ENCODE measurements at regions not wholly inside any gene's neighbourhood (a gene's known extent, or its start where the extent isn't known, plus 50 kb on each side); places are given as distances from the start of the nearest gene placed in this dataset.
"Not testable (repeated sequence)": the region's sequence is repeated elsewhere in the genome, so short reads cannot be mapped to it uniquely, and the experiment has no call there.

DNA sequence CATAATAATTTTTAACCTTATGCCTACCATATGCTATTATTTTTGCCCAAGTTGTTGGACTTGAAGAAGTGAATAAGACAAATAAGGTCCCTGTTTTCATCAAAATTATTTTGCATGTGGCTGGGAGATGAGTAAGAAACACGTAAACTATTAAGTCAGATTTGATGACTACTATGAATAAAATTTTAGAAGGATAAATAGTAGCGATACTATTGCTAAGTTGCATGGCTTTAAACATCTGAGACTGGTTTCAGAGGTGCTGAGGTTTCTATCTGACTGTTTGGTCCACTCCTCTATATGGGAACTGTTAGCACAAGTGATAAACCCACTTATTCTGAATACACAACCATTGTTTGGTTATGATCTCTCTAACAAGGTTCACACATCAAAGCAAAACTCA, 674.3 kb upstream of the MDGA2 start:
- no peak for DNase-seq

GRCh38 chr14:48341069-48341468, 665.7 kb upstream of the MDGA2 start:
- DNase-seq = no peak

DNA sequence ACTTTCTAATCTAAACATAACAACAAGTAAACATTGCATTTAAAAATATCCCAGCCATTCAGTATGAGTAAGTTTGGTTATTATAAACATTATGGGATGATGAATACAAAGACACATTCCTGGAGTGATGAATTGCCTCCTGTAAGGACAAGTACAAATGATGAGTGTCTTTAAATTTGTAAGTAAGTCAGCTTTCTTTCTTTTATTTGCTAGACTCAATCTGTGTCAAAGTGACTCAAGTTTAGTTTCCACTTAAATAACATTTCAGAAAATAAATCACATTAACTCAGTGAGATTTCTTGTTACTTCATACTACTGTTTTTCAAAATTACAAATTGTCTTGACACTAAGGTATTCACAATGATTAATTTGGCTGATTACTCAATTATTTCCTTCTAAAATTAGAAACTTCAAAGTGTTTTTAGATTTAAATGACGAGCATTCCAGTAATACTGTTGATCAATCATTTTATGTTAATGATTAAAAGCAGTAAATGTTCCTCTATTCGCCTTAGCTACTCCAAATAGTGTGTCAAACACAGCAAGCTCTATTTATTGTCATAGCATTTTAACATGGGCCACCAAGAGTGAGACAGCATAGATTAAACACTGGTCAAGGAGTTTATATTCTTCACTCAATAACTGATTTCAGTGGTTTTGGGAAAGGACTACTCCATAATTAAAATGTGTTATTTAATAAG, 658.0 kb upstream of the MDGA2 start:
- DNase-seq = no peak

- DNase-seq = no peak
Observed at GRCh38 chr14:48331421-48331820, 656.0 kb upstream of the MDGA2 start.

- DNase-seq = no peak
Observed at GRCh38 chr14:48325486-48325885, 650.1 kb upstream of the MDGA2 start.

DNA sequence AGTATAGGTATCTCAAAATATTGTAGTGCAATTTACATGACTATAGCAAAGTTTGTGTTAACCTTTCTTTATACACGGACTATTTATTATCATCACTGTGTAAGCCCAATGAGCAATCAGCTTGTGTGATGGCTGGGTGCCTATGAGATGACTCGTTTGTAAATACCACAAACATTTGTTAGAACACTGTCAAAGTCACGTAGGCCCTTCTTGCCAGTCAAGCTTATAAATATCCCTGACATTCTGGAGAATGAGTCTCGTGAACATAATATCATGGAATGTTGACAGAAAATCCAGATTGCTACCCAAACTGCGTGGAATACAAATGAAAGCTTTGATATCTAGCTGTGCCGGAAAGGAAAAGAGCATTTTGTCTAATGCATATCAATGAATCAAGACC, 648.3 kb upstream of the MDGA2 start:
- no peak for DNase-seq

- no peak for DNase-seq
Observed at GRCh38 chr14:48319823-48320222, 644.4 kb upstream of the MDGA2 start.

- DNase-seq = no peak
Observed at GRCh38 chr14:48304729-48305128, 629.3 kb upstream of the MDGA2 start.

GRCh38 chr14:48289701-48290100, 614.3 kb upstream of the MDGA2 start:
- no peak for DNase-seq

DNA sequence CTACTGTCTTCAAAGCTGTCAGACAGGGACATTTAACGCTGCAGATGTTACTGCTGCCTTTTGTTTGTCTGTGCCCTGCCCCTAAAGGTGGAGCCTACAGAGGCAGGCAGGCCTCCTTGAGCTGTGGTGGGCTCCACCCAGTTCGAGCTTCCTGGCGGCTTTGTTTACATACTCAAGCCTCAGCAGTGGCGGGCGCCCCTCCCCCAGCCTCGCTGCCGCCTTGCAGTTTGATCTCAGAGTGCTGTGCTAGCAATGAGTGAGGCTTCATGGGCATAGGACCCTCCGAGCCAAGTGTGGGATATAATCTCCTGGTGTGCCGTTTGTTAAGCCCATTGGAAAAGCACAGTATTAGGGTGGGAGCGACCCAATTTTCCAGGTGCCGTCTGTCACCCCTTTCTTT, 609.8 kb upstream of the MDGA2 start:
- not testable (repeated sequence) for DNase-seq

DNA sequence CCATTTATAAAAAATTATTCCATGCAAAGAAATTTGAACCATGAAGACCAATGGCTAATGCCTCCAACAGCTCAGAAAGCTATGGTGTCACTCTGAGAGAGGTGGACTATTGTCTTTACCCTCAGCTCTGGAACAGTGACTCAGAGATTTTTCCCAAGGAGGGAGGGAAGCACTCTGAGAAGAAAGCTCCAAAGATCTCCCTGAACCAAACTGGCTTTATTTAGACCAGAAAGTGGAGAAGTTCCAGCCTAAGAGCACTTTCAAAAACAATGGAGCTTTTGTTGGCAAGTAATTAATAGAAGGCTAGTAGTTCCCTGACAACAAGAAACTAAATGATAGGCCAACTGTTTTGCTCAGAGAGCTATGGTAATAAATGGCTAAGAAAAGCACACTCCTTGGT, 599.9 kb upstream of the MDGA2 start:
- DNase-seq = no peak

DNA sequence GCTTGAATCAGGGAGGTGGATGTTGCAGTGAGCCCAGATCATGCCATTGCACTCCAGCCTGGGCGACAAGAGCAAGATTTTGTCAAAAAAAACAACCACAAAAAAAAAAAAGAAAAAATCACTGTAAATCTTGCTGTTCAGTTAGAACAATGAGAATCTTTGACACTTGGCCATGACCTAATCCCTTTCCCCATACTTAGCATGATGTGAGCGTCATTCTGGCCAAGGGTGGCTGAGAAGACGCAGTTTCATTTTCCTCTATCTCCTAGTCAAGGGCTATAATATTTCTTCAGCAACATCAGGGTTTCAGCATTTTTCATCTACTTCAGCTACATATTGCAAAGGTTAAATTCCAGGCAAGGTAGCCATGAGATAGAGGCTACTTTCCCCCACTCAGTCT, 599.4 kb upstream of the MDGA2 start:
- DNase-seq = no peak

DNA sequence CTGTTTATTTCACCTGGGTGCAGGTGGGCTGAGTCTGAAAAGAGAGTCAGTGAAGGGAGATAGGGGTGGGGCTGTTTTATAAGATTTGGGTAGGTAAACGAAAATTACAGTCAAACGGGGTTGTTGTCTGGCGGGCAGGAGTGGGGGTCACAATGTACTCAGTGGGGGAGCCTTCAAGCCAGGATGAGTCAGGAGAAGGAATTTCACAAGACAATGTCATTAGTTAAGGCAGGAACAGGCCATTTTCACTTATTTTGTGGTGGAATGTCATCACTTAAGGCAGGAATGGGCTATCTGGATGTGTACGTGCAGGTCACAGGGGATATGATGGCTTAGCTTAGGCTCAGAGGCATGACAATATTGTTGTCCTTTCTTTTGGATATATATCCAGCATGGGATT, 592.5 kb upstream of the MDGA2 start:
- not testable (repeated sequence) for DNase-seq

- not testable (repeated sequence) for DNase-seq
Observed at GRCh38 chr14:48266201-48266600, 590.8 kb upstream of the MDGA2 start.

GRCh38 chr14:48261436-48261835, 586.0 kb upstream of the MDGA2 start:
- DNase-seq = no peak

GRCh38 chr14:48260394-48261295, 585.2 kb upstream of the MDGA2 start:
- not testable (repeated sequence) for DNase-seq

- not testable (repeated sequence) for DNase-seq
Observed at GRCh38 chr14:48259876-48260275, 584.5 kb upstream of the MDGA2 start.

DNA sequence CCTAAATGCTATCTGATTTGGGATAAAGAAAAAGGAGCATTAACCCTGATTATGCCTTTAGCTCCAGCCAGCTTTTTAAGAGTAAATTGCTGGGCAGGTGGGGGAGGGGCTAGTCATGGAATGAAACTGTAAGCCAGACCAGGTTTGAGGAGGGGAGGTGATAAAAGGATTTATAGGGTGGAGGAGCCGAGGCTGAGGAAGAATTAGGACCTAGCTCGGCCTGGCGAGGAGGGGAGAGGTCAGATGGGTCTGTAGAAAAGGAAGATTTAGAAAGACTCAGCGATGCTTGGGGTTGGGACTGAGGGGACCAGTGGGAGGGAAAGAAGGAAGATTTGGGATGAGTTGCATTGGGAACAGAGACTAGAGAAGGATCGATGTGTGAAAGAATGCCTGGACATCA, 583.8 kb upstream of the MDGA2 start:
- DNase-seq = not testable (repeated sequence)

- DNase-seq = not testable (repeated sequence)
Observed at GRCh38 chr14:48258703-48259102, 583.3 kb upstream of the MDGA2 start.

GRCh38 chr14:48253020-48253419, 577.6 kb upstream of the MDGA2 start:
- no peak for DNase-seq

- DNase-seq = no peak
Observed at GRCh38 chr14:48251290-48251689, 575.9 kb upstream of the MDGA2 start.

- DNase-seq = no peak
Observed at GRCh38 chr14:48250575-48250974, 575.2 kb upstream of the MDGA2 start.

DNA sequence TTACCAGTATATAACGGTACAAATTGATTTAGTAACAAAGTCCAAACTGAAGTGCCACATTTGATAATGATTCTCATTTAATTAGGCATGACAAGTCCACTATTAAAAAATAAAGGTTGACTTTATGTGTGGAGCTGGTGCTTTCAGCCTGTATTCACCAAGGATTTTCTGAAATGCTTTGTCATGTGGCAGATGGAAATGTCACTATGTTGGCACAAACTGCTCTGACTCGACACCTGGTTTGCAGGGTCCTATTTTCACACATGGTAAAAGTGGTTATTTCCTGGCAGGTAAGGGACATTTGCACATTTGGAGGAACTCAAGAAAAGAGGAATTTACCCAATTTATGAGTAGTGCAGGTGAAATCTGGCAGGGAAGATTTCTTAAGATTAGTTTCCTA, 572.6 kb upstream of the MDGA2 start:
- DNase-seq = no peak

DNA sequence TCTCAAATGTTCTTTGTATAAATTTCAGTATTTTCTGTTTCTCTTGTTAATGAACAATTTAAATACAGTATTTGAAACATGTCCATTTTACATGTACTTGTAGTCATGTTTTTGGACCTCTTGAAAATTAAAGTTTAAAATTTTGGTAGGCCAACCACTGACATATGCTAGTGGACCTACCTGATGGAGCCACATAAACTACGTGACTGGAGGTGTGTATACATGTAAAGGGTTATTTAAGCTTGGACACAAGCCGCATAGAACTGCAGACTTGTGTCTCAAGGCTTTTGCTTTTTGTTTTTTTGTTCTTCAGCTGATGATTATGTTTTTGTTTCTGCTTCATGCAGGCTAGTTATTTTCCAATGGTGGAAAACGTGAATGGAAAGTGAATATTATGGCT, 568.5 kb upstream of the MDGA2 start:
- no peak for DNase-seq

Data from CD4-positive, alpha-beta T cell treated with Interleukin-21 for 1 hour (primary cell).